GM23248 (cell line): ENCODE measurements at regions not wholly inside any gene's neighbourhood (a gene's known extent, or its start where the extent isn't known, plus 50 kb on each side); places are given as distances from the start of the nearest gene placed in this dataset.

Experiments
- EZH2 ChIP-seq: fragments of 200-600 bp; sonication (generic); IDR thresholded peaks from 2 replicates; pipeline ENCODE4 v1.6.1; 2018; ENCODE audit warnings: antibody characterized with exemption, mild to moderate bottlenecking; ENCODE audit not compliant: insufficient read depth, poor library complexity, severe bottlenecking
- EZH2phosphoT487 ChIP-seq: fragments of 200-600 bp; sonication (generic); IDR thresholded peaks from 2 replicates; pipeline ENCODE4 v1.6.1; 2018; ENCODE audit warnings: antibody characterized with exemption, moderate library complexity, mild to moderate bottlenecking, low read depth; ENCODE audit not compliant: insufficient read depth

DNA sequence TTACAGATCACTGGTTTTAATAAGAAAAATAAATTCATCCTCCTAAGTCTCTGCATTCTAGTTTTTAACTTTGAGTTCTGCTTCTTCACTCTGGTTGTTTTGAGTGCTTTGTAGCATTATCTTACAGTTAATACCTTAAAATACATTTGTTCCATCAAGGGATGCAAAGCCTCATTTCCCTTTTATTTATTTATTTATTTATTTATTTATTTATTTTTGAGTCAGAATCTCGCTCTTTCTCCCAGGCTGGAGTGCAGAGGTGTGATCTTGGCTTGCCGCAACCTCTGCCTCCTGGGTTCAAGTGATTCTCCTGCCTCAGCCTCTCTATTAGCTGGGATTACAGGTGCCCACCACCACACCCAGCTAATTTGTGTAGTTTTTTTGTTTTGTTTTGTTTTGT lies 147.8 kb downstream of the ZNF326 start:
- TF ChIP-seq EZH2phosphoT487, result no peak
- TF ChIP-seq EZH2, result no peak
